ENCODE measurements at regions not wholly inside any gene's neighbourhood (a gene's known extent, or its start where the extent isn't known, plus 50 kb on each side); places are given as distances from the start of the nearest gene placed in this dataset.

DNA sequence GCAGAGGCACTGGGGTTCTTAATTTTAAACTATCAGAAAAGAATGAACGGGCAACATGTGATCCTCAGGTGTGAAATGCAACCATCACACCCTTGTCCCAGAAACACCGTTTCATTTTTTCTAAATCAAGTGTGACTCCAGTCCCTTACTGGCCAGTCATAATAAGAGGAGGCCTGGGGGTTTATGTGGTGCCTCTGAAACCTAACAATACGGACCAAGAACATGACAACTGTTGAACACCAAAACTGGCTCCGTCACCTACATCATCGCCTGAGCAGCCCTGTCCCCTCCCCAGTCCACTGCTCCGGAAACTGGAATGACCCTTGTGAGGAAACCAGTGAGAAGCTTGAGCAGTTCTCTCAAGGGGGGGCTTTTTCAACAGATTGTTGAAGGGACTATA is 55.9 kb upstream of the KIF26B start:
- TF ChIP-seq, protein P1, sequence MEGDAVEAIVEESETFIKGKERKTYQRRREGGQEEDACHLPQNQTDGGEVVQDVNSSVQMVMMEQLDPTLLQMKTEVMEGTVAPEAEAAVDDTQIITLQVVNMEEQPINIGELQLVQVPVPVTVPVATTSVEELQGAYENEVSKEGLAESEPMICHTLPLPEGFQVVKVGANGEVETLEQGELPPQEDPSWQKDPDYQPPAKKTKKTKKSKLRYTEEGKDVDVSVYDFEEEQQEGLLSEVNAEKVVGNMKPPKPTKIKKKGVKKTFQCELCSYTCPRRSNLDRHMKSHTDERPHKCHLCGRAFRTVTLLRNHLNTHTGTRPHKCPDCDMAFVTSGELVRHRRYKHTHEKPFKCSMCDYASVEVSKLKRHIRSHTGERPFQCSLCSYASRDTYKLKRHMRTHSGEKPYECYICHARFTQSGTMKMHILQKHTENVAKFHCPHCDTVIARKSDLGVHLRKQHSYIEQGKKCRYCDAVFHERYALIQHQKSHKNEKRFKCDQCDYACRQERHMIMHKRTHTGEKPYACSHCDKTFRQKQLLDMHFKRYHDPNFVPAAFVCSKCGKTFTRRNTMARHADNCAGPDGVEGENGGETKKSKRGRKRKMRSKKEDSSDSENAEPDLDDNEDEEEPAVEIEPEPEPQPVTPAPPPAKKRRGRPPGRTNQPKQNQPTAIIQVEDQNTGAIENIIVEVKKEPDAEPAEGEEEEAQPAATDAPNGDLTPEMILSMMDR (IDR thresholded peaks at IDR 0.05; ENCODE audit: low read depth, low read length), result no peak
- TF ChIP-seq EZH2phosphoT487 (IDR thresholded peaks at IDR 0.05; ENCODE audit: low read depth), result no peak
